ENCODE measurements at regions not wholly inside any gene's neighbourhood (a gene's known extent, or its start where the extent isn't known, plus 50 kb on each side); places are given as distances from the start of the nearest gene placed in this dataset.

GRCh38 chr18:45270289-45270771 is 344.9 kb upstream of the SLC14A2 start:
- no peak overlapping the region for H3K27ac ChIP-seq (ENCODE audit: poor library complexity, severe bottlenecking)
- no peak for TF ChIP-seq CTCF (IDR thresholded peaks at IDR 0.05; ENCODE audit: poor library complexity, severe bottlenecking)
- ATAC-seq (ENCODE audit: low read depth) (no peak), DNase-seq (ENCODE audit: low spot score) (no peak)
- H3K9me3 ChIP-seq (ENCODE audit: severe bottlenecking), result no peaks in the 10 kb centered on the region
- no peak overlapping the region for H3K4me3 ChIP-seq (ENCODE audit: severe bottlenecking)
- no peaks in the 10 kb centered on the region for H3K27me3 ChIP-seq (ENCODE audit: insufficient read depth, poor library complexity, severe bottlenecking)
- H3K4me1 ChIP-seq (ENCODE audit: insufficient read depth, poor library complexity, severe bottlenecking), result no peaks in the 10 kb centered on the region
- no peaks in the 10 kb centered on the region for H3K36me3 ChIP-seq (ENCODE audit: low read depth)

GRCh38 chr18:45274026-45274425 is 341.2 kb upstream of the SLC14A2 start:
- ATAC-seq (ENCODE audit: low read depth), result no peak
- H3K4me3 ChIP-seq (ENCODE audit: severe bottlenecking), result no peak overlapping the region
- no peaks in the 10 kb centered on the region for H3K9me3 ChIP-seq (ENCODE audit: severe bottlenecking)
- H3K27me3 ChIP-seq (ENCODE audit: insufficient read depth, poor library complexity, severe bottlenecking), result no peaks in the 10 kb centered on the region
- no peaks in the 10 kb centered on the region for H3K4me1 ChIP-seq (ENCODE audit: insufficient read depth, poor library complexity, severe bottlenecking)
- no peak for DNase-seq (ENCODE audit: low spot score)
- TF ChIP-seq CTCF (IDR thresholded peaks at IDR 0.05; ENCODE audit: poor library complexity, severe bottlenecking), result no peak
- no peaks in the 10 kb centered on the region for H3K36me3 ChIP-seq (ENCODE audit: low read depth)
- no peak overlapping the region for H3K27ac ChIP-seq (ENCODE audit: poor library complexity, severe bottlenecking)

- H3K27me3 ChIP-seq (ENCODE audit: insufficient read depth, poor library complexity, severe bottlenecking), result no peaks in the 10 kb centered on the region
- H3K36me3 ChIP-seq (ENCODE audit: low read depth), result no peaks in the 10 kb centered on the region
- H3K4me3 ChIP-seq (ENCODE audit: severe bottlenecking), result no peak overlapping the region
- DNase-seq (ENCODE audit: low spot score), result no peak
- ATAC-seq (ENCODE audit: low read depth), result no peak
- no peak overlapping the region for H3K27ac ChIP-seq (ENCODE audit: poor library complexity, severe bottlenecking)
- H3K9me3 ChIP-seq (ENCODE audit: severe bottlenecking), result no peaks in the 10 kb centered on the region
- peak; percentile 86 for TF ChIP-seq CTCF (IDR thresholded peaks at IDR 0.05; ENCODE audit: poor library complexity, severe bottlenecking)
- H3K4me1 ChIP-seq (ENCODE audit: insufficient read depth, poor library complexity, severe bottlenecking), result no peaks in the 10 kb centered on the region
These were observed 339.7 kb upstream of the SLC14A2 start for GRCh38 chr18:45275367-45276113.

GRCh38 chr18:45276878-45277277 is 338.4 kb upstream of the SLC14A2 start:
- ATAC-seq (ENCODE audit: low read depth) (no peak), DNase-seq (ENCODE audit: low spot score) (no peak)
- Histone ChIP-seq H3K36me3 (ENCODE audit: low read depth) (no peaks in the 10 kb centered on the region), H3K4me3 (ENCODE audit: severe bottlenecking) (no peak overlapping the region), H3K27me3 (ENCODE audit: insufficient read depth, poor library complexity, severe bottlenecking) (no peaks in the 10 kb centered on the region), H3K9me3 (ENCODE audit: severe bottlenecking) (no peaks in the 10 kb centered on the region), H3K27ac (ENCODE audit: poor library complexity, severe bottlenecking) (no peak overlapping the region), H3K4me1 (ENCODE audit: insufficient read depth, poor library complexity, severe bottlenecking) (no peaks in the 10 kb centered on the region)
- no peak for TF ChIP-seq CTCF (IDR thresholded peaks at IDR 0.05; ENCODE audit: poor library complexity, severe bottlenecking)

GRCh38 chr18:45277908-45278307 is 337.4 kb upstream of the SLC14A2 start:
- H3K9me3 ChIP-seq (ENCODE audit: severe bottlenecking), result no peaks in the 10 kb centered on the region
- H3K4me1 ChIP-seq (ENCODE audit: insufficient read depth, poor library complexity, severe bottlenecking), result no peaks in the 10 kb centered on the region
- H3K27me3 ChIP-seq (ENCODE audit: insufficient read depth, poor library complexity, severe bottlenecking), result no peaks in the 10 kb centered on the region
- no peak for ATAC-seq (ENCODE audit: low read depth)
- no peak for TF ChIP-seq CTCF (IDR thresholded peaks at IDR 0.05; ENCODE audit: poor library complexity, severe bottlenecking)
- H3K4me3 ChIP-seq (ENCODE audit: severe bottlenecking), result no peak overlapping the region
- no peaks in the 10 kb centered on the region for H3K36me3 ChIP-seq (ENCODE audit: low read depth)
- H3K27ac ChIP-seq (ENCODE audit: poor library complexity, severe bottlenecking), result no peak overlapping the region
- no peak for DNase-seq (ENCODE audit: low spot score)
